Liver (tissue), 8 donors: ENCODE measurements at regions not wholly inside any gene's neighbourhood (a gene's known extent, or its start where the extent isn't known, plus 50 kb on each side); places are given as distances from the start of the nearest gene placed in this dataset.

Experiments
- DNase-seq: peaks from one replicate; pipeline ENCODE4 v3.0.0-alpha.2; 2017; ENCODE audit warnings: low spot score
- H3K27ac ChIP-seq, 2 donors: one replicate each; pipeline ENCODE4 v1.7.0; 2013; ENCODE audit warnings: inconsistent platforms in 2 of 2, low read length in 2 of 2, control low read depth in 1 of 2, low read depth in 1 of 2, mild to moderate bottlenecking in 1 of 2
- H3K27me3 ChIP-seq, 4 donors: one replicate each; pipeline versions ENCODE4 v1.6.1 to v1.7.0; 2013; ENCODE audit warnings: low read length in 3 of 4, inconsistent platforms in 1 of 4, mild to moderate bottlenecking in 1 of 4, moderate library complexity in 1 of 4; ENCODE audit not compliant: control insufficient read depth in 4 of 4, insufficient read depth in 4 of 4
- H3K36me3 ChIP-seq, 4 donors: one replicate each; pipeline versions ENCODE4 v1.6.1 to v1.7.0; 2013; ENCODE audit warnings: low read length in 3 of 4, mild to moderate bottlenecking in 3 of 4, low read depth in 1 of 4, moderate library complexity in 1 of 4; ENCODE audit not compliant: control insufficient read depth in 4 of 4, insufficient read depth in 3 of 4
- H3K4me1 ChIP-seq, 4 donors: one replicate each; pipeline versions ENCODE4 v1.6.1 to v1.7.0; 2013; ENCODE audit warnings: low read length in 3 of 4, mild to moderate bottlenecking in 3 of 4, moderate library complexity in 1 of 4; ENCODE audit not compliant: control insufficient read depth in 4 of 4, insufficient read depth in 4 of 4
- H3K4me3 ChIP-seq, 3 donors: one replicate each; pipeline versions ENCODE4 v1.6.1 to v1.7.0; 2013; ENCODE audit warnings: low read length in 3 of 3, control low read depth in 1 of 3, low read depth in 1 of 3, mild to moderate bottlenecking in 1 of 3
- H3K9ac ChIP-seq, 2 donors: one replicate each; pipeline ENCODE4 v1.7.0; 2013; ENCODE audit warnings: low read length in 2 of 2, mild to moderate bottlenecking in 2 of 2, moderate library complexity in 2 of 2, control low read depth in 1 of 2, low read depth in 1 of 2
- H3K9me3 ChIP-seq, 4 donors: one replicate each; pipeline versions ENCODE4 v1.6.1 to v1.7.0; 2013; ENCODE audit warnings: low read length in 3 of 4; ENCODE audit not compliant: control insufficient read depth in 4 of 4
- CTCF ChIP-seq: fragments of 150-350 bp; IDR thresholded peaks from 2 replicates; pipeline ENCODE4 v1.5.1; 2017; ENCODE audit warnings: improper control_type of control experiment, low read depth, low read length; ENCODE audit not compliant: missing input control
- EGR1 ChIP-seq, 2 donors: IDR thresholded peaks; 2 replicates each; pipeline ENCODE4 v1.6.1; 2016 to 2018; ENCODE audit warnings: antibody characterized with exemption in 2 of 2, low read depth in 2 of 2
- FOXA1 ChIP-seq: IDR thresholded peaks from 2 replicates; pipeline ENCODE4 v1.6.1; 2016; ENCODE audit warnings: antibody characterized with exemption
- FOXA2 ChIP-seq: IDR thresholded peaks from 2 replicates; pipeline ENCODE4 v1.6.1; 2016; ENCODE audit warnings: antibody characterized with exemption
- GABPA ChIP-seq, 2 donors: IDR thresholded peaks in 1 of 2; conservative IDR thresholded peaks in 1 of 2; 2 replicates each; pipeline ENCODE4 v1.6.1; 2016; ENCODE audit warnings: antibody characterized with exemption in 2 of 2, mild to moderate bottlenecking in 1 of 2, moderate library complexity in 1 of 2
- HNF4A ChIP-seq, 2 donors: conservative IDR thresholded peaks; 2 replicates each; pipeline ENCODE4 v1.6.1; 2016; ENCODE audit warnings: antibody characterized with exemption in 2 of 2, mild to moderate bottlenecking in 2 of 2
- HNF4G ChIP-seq: IDR thresholded peaks from 2 replicates; pipeline ENCODE4 v1.6.1; 2016; ENCODE audit warnings: antibody characterized with exemption
- JUND ChIP-seq, 2 donors: IDR thresholded peaks; 2 replicates each; pipeline ENCODE4 v1.6.1; 2016; ENCODE audit warnings: antibody characterized with exemption in 2 of 2
- NR2F2 ChIP-seq: IDR thresholded peaks from 2 replicates; pipeline ENCODE4 v1.6.1; 2016; ENCODE audit warnings: antibody characterized with exemption
- RAD21 ChIP-seq, 2 donors: IDR thresholded peaks; 2 replicates each; pipeline ENCODE4 v1.6.1; 2016; ENCODE audit warnings: antibody characterized with exemption in 2 of 2, mild to moderate bottlenecking in 2 of 2
- REST ChIP-seq: IDR thresholded peaks from 2 replicates; pipeline ENCODE4 v1.6.1; 2016; ENCODE audit warnings: antibody characterized with exemption, mild to moderate bottlenecking
- RXRA ChIP-seq, 2 donors: IDR thresholded peaks; 2 replicates each; pipeline ENCODE4 v1.6.1; 2017 to 2018; ENCODE audit warnings: antibody characterized with exemption in 2 of 2, mild to moderate bottlenecking in 1 of 2
- SP1 ChIP-seq: IDR thresholded peaks from 2 replicates; pipeline ENCODE4 v1.6.1; 2018; ENCODE audit warnings: antibody characterized with exemption, mild to moderate bottlenecking
- TAF1 ChIP-seq: conservative IDR thresholded peaks from 2 replicates; pipeline ENCODE4 v1.6.1; 2016; ENCODE audit warnings: antibody characterized with exemption, mild to moderate bottlenecking
- YY1 ChIP-seq: IDR thresholded peaks from 2 replicates; pipeline ENCODE4 v1.6.1; 2016; ENCODE audit warnings: antibody characterized with exemption, mild to moderate bottlenecking
- ZBTB33 ChIP-seq: IDR thresholded peaks from 2 replicates; pipeline ENCODE4 v1.6.1; 2016; ENCODE audit warnings: antibody characterized with exemption
- WGBS: extraction: QIAGEN DNeasy Blood & Tissue Kit; methylation state at CpG from one replicate; pipeline ENCODE4 v1.1.7; 2013; 5-methylcytosine and 5-hydroxymethylcytosine counted together
- TF ChIP-seq, protein P1 (sequence below): IDR thresholded peaks from 2 replicates; pipeline ENCODE4 v1.6.1; 2016; ENCODE audit warnings: antibody characterized with exemption
- TF ChIP-seq, protein P2 (sequence below): IDR thresholded peaks from 2 replicates; pipeline ENCODE4 v1.6.1; 2016; ENCODE audit warnings: antibody characterized with exemption
- donor health status: healthy.
- donor health status: healthy.
- donor health status: healthy.
- donor health status: healthy.
- donor health status: healthy.

DNA sequence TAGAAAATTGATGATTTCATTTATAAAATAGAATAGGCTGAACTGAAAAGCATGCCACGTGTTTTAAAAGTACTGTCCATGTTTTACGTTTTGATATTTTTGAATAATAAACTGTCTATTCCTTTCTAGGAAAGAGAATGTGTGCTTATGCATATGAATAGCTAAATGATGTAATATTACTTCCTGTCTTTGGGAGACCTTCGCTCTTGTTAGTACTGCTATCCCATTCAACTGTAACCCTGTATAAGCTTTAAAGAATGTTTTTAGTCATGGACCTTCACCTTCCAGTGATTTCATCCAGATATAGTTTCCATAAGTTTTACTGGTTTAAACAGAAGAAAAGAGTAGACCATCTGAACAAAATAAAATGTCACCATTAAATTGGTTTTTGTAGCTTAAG lies 274.4 kb upstream of the SEMA3A start:
- Histone ChIP-seq H3K27ac (no peak overlapping the region), H3K9ac (no peak overlapping the region), H3K9me3 (no peaks in the 10 kb centered on the region), H3K4me3 (no peak overlapping the region), H3K36me3 (no peaks in the 10 kb centered on the region), H3K27me3 (peaks cover 0 to 3% (median 0%) of the 10 kb centered on the region in 4 donors), H3K4me1 (no peaks in the 10 kb centered on the region)
- DNase-seq = no peak
- TF ChIP-seq HNF4A (conservative IDR thresholded peaks at IDR 0.05) = no peak
- 59% methylated on average over 3 of the region's 3 CpGs for WGBS

DNA sequence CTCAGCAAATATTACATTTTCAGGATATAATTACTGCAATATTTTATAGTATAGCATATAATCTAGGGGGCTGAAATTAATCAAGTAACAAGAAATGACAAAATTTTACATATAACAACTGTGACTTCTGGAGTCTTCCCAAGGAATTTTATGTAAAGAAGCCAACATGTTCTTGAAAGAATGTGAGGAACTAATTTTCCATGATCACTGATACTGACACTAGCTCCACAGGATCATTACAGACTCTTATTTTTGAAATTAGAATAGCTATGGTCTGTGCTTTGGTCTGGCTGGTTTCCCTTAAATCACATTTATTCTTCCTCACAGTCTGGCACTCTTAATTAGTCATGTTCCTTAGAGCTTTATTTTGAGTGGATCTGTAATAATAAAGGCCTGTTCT lies 267.7 kb upstream of the SEMA3A start:
- H3K4me1 ChIP-seq = no peaks in the 10 kb centered on the region
- no peaks in the 10 kb centered on the region for H3K36me3 ChIP-seq

More for the DNA sequence above, 267.7 kb upstream of the SEMA3A start:
- no peak for DNase-seq
- Histone ChIP-seq H3K27ac (no peak overlapping the region), H3K4me3 (no peak overlapping the region), H3K27me3 (no peaks in the 10 kb centered on the region), H3K9ac (no peak overlapping the region), H3K9me3 (no peaks in the 10 kb centered on the region)
- TF ChIP-seq HNF4G = no peak
- no peak for TF ChIP-seq CTCF
- TF ChIP-seq NR2F2 = no peak
- no peak for TF ChIP-seq SP1
- TF ChIP-seq REST = no peak
- TF ChIP-seq, protein P1, sequence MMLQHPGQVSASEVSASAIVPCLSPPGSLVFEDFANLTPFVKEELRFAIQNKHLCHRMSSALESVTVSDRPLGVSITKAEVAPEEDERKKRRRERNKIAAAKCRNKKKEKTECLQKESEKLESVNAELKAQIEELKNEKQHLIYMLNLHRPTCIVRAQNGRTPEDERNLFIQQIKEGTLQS = no peak
- no peak for TF ChIP-seq GABPA (IDR thresholded peaks at IDR 0.05 in 1 of 2, conservative IDR thresholded peaks at IDR 0.05 in 1 of 2)
- no peak for TF ChIP-seq FOXA1
- no peak for TF ChIP-seq RAD21 (IDR thresholded peaks at IDR 0.05)
- TF ChIP-seq RXRA (IDR thresholded peaks at IDR 0.05) = no peak
- no peak for TF ChIP-seq TAF1
- no peak for TF ChIP-seq ZBTB33
- no peak for TF ChIP-seq HNF4A (conservative IDR thresholded peaks at IDR 0.05)
- TF ChIP-seq EGR1 (IDR thresholded peaks at IDR 0.05; ENCODE audit: low read depth in 2 of 2) = no peak
- no peak for TF ChIP-seq JUND (IDR thresholded peaks at IDR 0.05)
- no peak for TF ChIP-seq YY1
- no peak for TF ChIP-seq FOXA2
- TF ChIP-seq, protein P2, sequence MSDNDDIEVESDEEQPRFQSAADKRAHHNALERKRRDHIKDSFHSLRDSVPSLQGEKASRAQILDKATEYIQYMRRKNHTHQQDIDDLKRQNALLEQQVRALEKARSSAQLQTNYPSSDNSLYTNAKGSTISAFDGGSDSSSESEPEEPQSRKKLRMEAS = no peak
